ENCODE measurements at regions not wholly inside any gene's neighbourhood (a gene's known extent, or its start where the extent isn't known, plus 50 kb on each side); places are given as distances from the start of the nearest gene placed in this dataset.

- H3K9me3 ChIP-seq (ENCODE audit: low read length), result no peaks in the 10 kb centered on the region
- H3K27ac ChIP-seq (ENCODE audit: low read length), result no peak overlapping the region
- peaks cover 27% of the 10 kb centered on the region for H3K27me3 ChIP-seq (ENCODE audit: low read length)
- no peaks in the 10 kb centered on the region for H3F3A ChIP-seq (ENCODE audit: low read length, unreplicated experiment)
- H3K4me3 ChIP-seq (ENCODE audit: low read length), result no peak overlapping the region
- DNase-seq (no peak), ATAC-seq (no peak)
- no peak overlapping the region for H2AFZ ChIP-seq (ENCODE audit: low read length)
- no peaks in the 10 kb centered on the region for H4K20me1 ChIP-seq (ENCODE audit: low read length)
- TF ChIP-seq CTCF (conservative IDR thresholded peaks at IDR 0.05; ENCODE audit: low read depth, low read length), result no peak
- no peak for TF ChIP-seq EZH2phosphoT487 (IDR thresholded peaks at IDR 0.05; ENCODE audit: borderline replicate concordance, low read length)
- no peak for TF ChIP-seq EZH2 (IDR thresholded peaks at IDR 0.05; ENCODE audit: low read length, unreplicated experiment)
- H3K36me3 ChIP-seq (ENCODE audit: low read depth, low read length), result no peaks in the 10 kb centered on the region
- BruUV-seq (replicated peaks), result no TSS peak
- ChIA-PET CTCF (no interaction called here), POLR2A (ENCODE audit: unreplicated experiment) (no interaction called here)
- no peaks in the 10 kb centered on the region for H3K4me1 ChIP-seq (ENCODE audit: insufficient read depth, low read length)
- no peaks in the 10 kb centered on the region for H3K9me2 ChIP-seq (replicated peaks; ENCODE audit: low read length)
- no peak overlapping the region for H3K9ac ChIP-seq (ENCODE audit: low read length)
- H3K79me2 ChIP-seq (ENCODE audit: low read length), result no peaks in the 10 kb centered on the region
- H3K4me2 ChIP-seq (ENCODE audit: low read length), result no peak overlapping the region
- intact Hi-C loops (cut with micrococcal nuclease), result no loop called here
These were observed 432.7 kb upstream of the HNRNPA3 start for GRCh38 chr2:176779917-176780316.

- no peak overlapping the region for H3K4me2 ChIP-seq (ENCODE audit: low read length)
- no peaks in the 10 kb centered on the region for H4K20me1 ChIP-seq (ENCODE audit: low read length)
- TF ChIP-seq EZH2phosphoT487 (IDR thresholded peaks at IDR 0.05; ENCODE audit: borderline replicate concordance, low read length), result no peak
- no peak for TF ChIP-seq CTCF (conservative IDR thresholded peaks at IDR 0.05; ENCODE audit: low read depth, low read length)
- POLR2A ChIA-PET (ENCODE audit: unreplicated experiment), result no interaction called here
- no peaks in the 10 kb centered on the region for H3K4me1 ChIP-seq (ENCODE audit: insufficient read depth, low read length)
- H3K9me2 ChIP-seq (replicated peaks; ENCODE audit: low read length), result no peaks in the 10 kb centered on the region
- no peaks in the 10 kb centered on the region for H3K36me3 ChIP-seq (ENCODE audit: low read depth, low read length)
- no peak overlapping the region for H3K4me3 ChIP-seq (ENCODE audit: low read length)
- no peak overlapping the region for H2AFZ ChIP-seq (ENCODE audit: low read length)
- no peak overlapping the region for H3K27ac ChIP-seq (ENCODE audit: low read length)
- peaks cover 27% of the 10 kb centered on the region for H3K27me3 ChIP-seq (ENCODE audit: low read length)
- no peak for DNase-seq
- no peaks in the 10 kb centered on the region for H3K79me2 ChIP-seq (ENCODE audit: low read length)
- BruUV-seq (replicated peaks), result no TSS peak
- H3K9ac ChIP-seq (ENCODE audit: low read length), result no peak overlapping the region
- ATAC-seq, result no peak
- intact Hi-C loops (cut with micrococcal nuclease), result no loop called here
- H3K9me3 ChIP-seq (ENCODE audit: low read length), result no peaks in the 10 kb centered on the region
- CTCF ChIA-PET, result no interaction called here
- H3F3A ChIP-seq (ENCODE audit: low read length, unreplicated experiment), result no peaks in the 10 kb centered on the region
These were observed 432.2 kb upstream of the HNRNPA3 start for GRCh38 chr2:176780348-176780747.

GRCh38 chr2:176781570-176782217, 430.9 kb upstream of the HNRNPA3 start:
- H3K4me2 ChIP-seq (ENCODE audit: low read length), result no peak overlapping the region
- no peak overlapping the region for H2AFZ ChIP-seq (ENCODE audit: low read length)
- H3F3A ChIP-seq (ENCODE audit: low read length, unreplicated experiment), result no peaks in the 10 kb centered on the region
- ATAC-seq (no peak), DNase-seq (no peak)
- no peaks in the 10 kb centered on the region for H3K9me2 ChIP-seq (replicated peaks; ENCODE audit: low read length)
- H3K9me3 ChIP-seq (ENCODE audit: low read length), result no peaks in the 10 kb centered on the region
- H3K27ac ChIP-seq (ENCODE audit: low read length), result no peak overlapping the region
- H3K4me1 ChIP-seq (ENCODE audit: insufficient read depth, low read length), result no peaks in the 10 kb centered on the region
- no peak overlapping the region for H3K9ac ChIP-seq (ENCODE audit: low read length)
- no peaks in the 10 kb centered on the region for H3K79me2 ChIP-seq (ENCODE audit: low read length)
- no peaks in the 10 kb centered on the region for H4K20me1 ChIP-seq (ENCODE audit: low read length)
- no peak for TF ChIP-seq EZH2 (IDR thresholded peaks at IDR 0.05; ENCODE audit: low read length, unreplicated experiment)
- no peak for TF ChIP-seq EZH2phosphoT487 (IDR thresholded peaks at IDR 0.05; ENCODE audit: borderline replicate concordance, low read length)
- TF ChIP-seq CTCF (conservative IDR thresholded peaks at IDR 0.05; ENCODE audit: low read depth, low read length), result no peak
- no peak overlapping the region for H3K4me3 ChIP-seq (ENCODE audit: low read length)
- BruUV-seq (replicated peaks), result no TSS peak
- peaks cover 27% of the 10 kb centered on the region for H3K27me3 ChIP-seq (ENCODE audit: low read length)
- POLR2A ChIA-PET (ENCODE audit: unreplicated experiment), result no interaction called here
- CTCF ChIA-PET, result interaction anchor here (0.5 kb wide), 1 partner anchor 268 kb away, joined by 3 read pairs; no protein-coding TSS in a partner anchor
- intact Hi-C loops (cut with micrococcal nuclease), result no loop called here
- no peaks in the 10 kb centered on the region for H3K36me3 ChIP-seq (ENCODE audit: low read depth, low read length)
